ENCODE measurements at regions not wholly inside any gene's neighbourhood (a gene's known extent, or its start where the extent isn't known, plus 50 kb on each side); places are given as distances from the start of the nearest gene placed in this dataset.

DNA sequence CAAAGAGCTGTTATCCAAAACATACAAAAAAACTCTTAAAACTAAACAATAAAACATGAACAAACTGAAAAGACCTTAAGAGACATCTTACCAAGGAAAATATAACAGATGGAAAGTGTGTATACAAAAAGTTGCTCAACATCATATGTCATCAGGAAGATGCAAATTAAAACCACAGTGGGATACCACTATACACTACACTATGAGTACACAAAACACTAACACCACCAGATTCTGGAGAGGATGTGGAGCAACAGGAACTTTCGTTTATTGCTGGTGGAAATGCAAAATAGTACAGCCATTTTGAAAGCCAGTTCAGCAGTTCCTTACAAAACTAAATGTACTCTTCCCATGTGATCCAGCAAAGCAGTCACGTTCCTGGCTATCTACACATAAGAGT, 221.4 kb downstream of the CMPK2 start:
- Histone ChIP-seq H3K27me3 (replicated peaks; ENCODE audit: insufficient read depth) (no peaks in the 10 kb centered on the region), H3K9me3 (no peaks in the 10 kb centered on the region), H3K36me3 (no peaks in the 10 kb centered on the region), H3K27ac (no peak overlapping the region), H3K4me3 (no peak overlapping the region), H3K4me1 (ENCODE audit: control insufficient read depth in 1 of 2, low read depth in 2 of 2) (no peaks in the 10 kb centered on the region)
- ATAC-seq (ENCODE audit: insufficient number of reproducible peaks, low FRiP score, low read depth) (no peak), DNase-seq (ENCODE audit: low spot score) (no peak)
- no peak for TF ChIP-seq CTCF (IDR thresholded peaks at IDR 0.05)

GRCh38 chr2:6645004-6645403, 220.7 kb downstream of the CMPK2 start:
- H3K36me3 ChIP-seq, result no peaks in the 10 kb centered on the region
- DNase-seq (ENCODE audit: low spot score) (no peak), ATAC-seq (ENCODE audit: insufficient number of reproducible peaks, low FRiP score, low read depth) (no peak)
- H3K4me1 ChIP-seq (ENCODE audit: control insufficient read depth in 1 of 2, low read depth in 2 of 2), result no peaks in the 10 kb centered on the region
- H3K27ac ChIP-seq, result no peak overlapping the region
- TF ChIP-seq CTCF (IDR thresholded peaks at IDR 0.05), result no peak
- no peak overlapping the region for H3K4me3 ChIP-seq
- H3K9me3 ChIP-seq, result no peaks in the 10 kb centered on the region
- H3K27me3 ChIP-seq (replicated peaks; ENCODE audit: insufficient read depth), result no peaks in the 10 kb centered on the region

- H3K4me3 ChIP-seq, result no peak overlapping the region
- H3K27me3 ChIP-seq (replicated peaks; ENCODE audit: insufficient read depth), result no peaks in the 10 kb centered on the region
- no peak for DNase-seq (ENCODE audit: low spot score)
- H3K4me1 ChIP-seq (ENCODE audit: control insufficient read depth in 1 of 2, low read depth in 2 of 2), result no peaks in the 10 kb centered on the region
- no peak for TF ChIP-seq CTCF (IDR thresholded peaks at IDR 0.05)
- no peaks in the 10 kb centered on the region for H3K9me3 ChIP-seq
- no peak overlapping the region for H3K27ac ChIP-seq
- no peak for ATAC-seq (ENCODE audit: insufficient number of reproducible peaks, low FRiP score, low read depth)
- H3K36me3 ChIP-seq, result no peaks in the 10 kb centered on the region
These were observed 220.0 kb downstream of the CMPK2 start for GRCh38 chr2:6645672-6646071.

GRCh38 chr2:6647046-6647445, 218.7 kb downstream of the CMPK2 start:
- Histone ChIP-seq H3K27me3 (replicated peaks; ENCODE audit: insufficient read depth) (no peaks in the 10 kb centered on the region), H3K9me3 (no peaks in the 10 kb centered on the region), H3K4me1 (ENCODE audit: control insufficient read depth in 1 of 2, low read depth in 2 of 2) (no peaks in the 10 kb centered on the region), H3K4me3 (no peak overlapping the region), H3K36me3 (no peaks in the 10 kb centered on the region), H3K27ac (no peak overlapping the region)
- no peak for DNase-seq (ENCODE audit: low spot score)
- no peak for ATAC-seq (ENCODE audit: insufficient number of reproducible peaks, low FRiP score, low read depth)
- no peak for TF ChIP-seq CTCF (IDR thresholded peaks at IDR 0.05)

GRCh38 chr2:6648596-6649247, 217.0 kb downstream of the CMPK2 start:
- ATAC-seq (ENCODE audit: insufficient number of reproducible peaks, low FRiP score, low read depth) (no peak), DNase-seq (ENCODE audit: low spot score) (no peak)
- Histone ChIP-seq H3K27ac (no peak overlapping the region), H3K36me3 (no peaks in the 10 kb centered on the region), H3K27me3 (replicated peaks; ENCODE audit: insufficient read depth) (no peaks in the 10 kb centered on the region), H3K4me3 (no peak overlapping the region), H3K9me3 (no peaks in the 10 kb centered on the region), H3K4me1 (ENCODE audit: control insufficient read depth in 1 of 2, low read depth in 2 of 2) (no peaks in the 10 kb centered on the region)
- TF ChIP-seq CTCF (IDR thresholded peaks at IDR 0.05), result no peak
